ENCODE measurements at regions not wholly inside any gene's neighbourhood (a gene's known extent, or its start where the extent isn't known, plus 50 kb on each side); places are given as distances from the start of the nearest gene placed in this dataset.

DNA sequence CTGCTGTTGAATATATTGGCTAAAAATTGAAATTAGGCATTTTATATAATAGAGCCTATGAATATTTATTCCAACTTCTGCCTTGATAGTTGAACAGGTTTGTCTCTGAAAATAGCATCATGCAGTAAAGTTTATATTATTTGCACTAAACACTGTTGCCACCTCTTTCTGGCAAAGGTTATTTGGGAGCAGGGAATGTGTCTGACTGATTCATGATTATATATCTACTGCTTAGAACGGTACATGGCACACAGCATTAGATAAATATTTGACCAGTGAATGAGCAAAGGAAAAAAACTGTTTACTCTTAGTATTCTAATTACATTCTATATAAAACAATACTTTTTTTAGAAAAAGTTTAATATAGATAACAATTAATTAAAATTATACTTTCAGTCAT is 123.1 kb upstream of the MGAT4C start:
- Histone ChIP-seq H3K27me3 (ENCODE audit: control insufficient read depth in 2 of 2, insufficient read depth in 2 of 2, low read length in 2 of 2) (no peaks in the 10 kb centered on the region), H4K20me1 (ENCODE audit: insufficient read depth, low read length) (no peaks in the 10 kb centered on the region), H3K4me3 (replicated peaks in 1 of 3; ENCODE audit: low read depth in 2 of 3, low read length in 3 of 3) (no peak overlapping the region), H3K9ac (ENCODE audit: insufficient read depth, low read length, poor library complexity, severe bottlenecking) (no peak overlapping the region), H3K9me3 (replicated peaks in 1 of 2; ENCODE audit: control insufficient read depth in 1 of 2, insufficient read depth in 1 of 2, low read length in 2 of 2) (peaks cover 7 to 9% of the 10 kb centered on the region in 2 donors), H3K79me2 (ENCODE audit: insufficient read depth, low read length) (no peaks in the 10 kb centered on the region), H3K4me2 (replicated peaks; ENCODE audit: extremely low read depth, low read length, poor library complexity, severe bottlenecking) (no peak overlapping the region), H3K4me1 (ENCODE audit: control insufficient read depth in 1 of 2, insufficient read depth in 2 of 2, low read length in 2 of 2) (no peaks in the 10 kb centered on the region), H2AFZ (ENCODE audit: insufficient read depth, low read depth, low read length, poor library complexity, severe bottlenecking) (no peak overlapping the region), H3K36me3 (replicated peaks in 1 of 2; ENCODE audit: control insufficient read depth in 1 of 2, insufficient read depth in 2 of 2, low read length in 2 of 2) (no peaks in the 10 kb centered on the region), H3K27ac (ENCODE audit: low read depth in 1 of 2, low read length in 2 of 2) (no peak overlapping the region)
- Mint-ChIP-seq H3K9me3 (peaks cover 2 to 10% (median 6%) of the 10 kb centered on the region in 7 donors), H3K36me3 (no peaks in the 10 kb centered on the region), H3K4me1 (no peaks in the 10 kb centered on the region), H3K27ac (no peak overlapping the region), H3K4me3 (no peak overlapping the region), H3K27me3 (ENCODE audit: low read depth in 3 of 3) (no peaks in the 10 kb centered on the region)
- TF ChIP-seq, protein P1, sequence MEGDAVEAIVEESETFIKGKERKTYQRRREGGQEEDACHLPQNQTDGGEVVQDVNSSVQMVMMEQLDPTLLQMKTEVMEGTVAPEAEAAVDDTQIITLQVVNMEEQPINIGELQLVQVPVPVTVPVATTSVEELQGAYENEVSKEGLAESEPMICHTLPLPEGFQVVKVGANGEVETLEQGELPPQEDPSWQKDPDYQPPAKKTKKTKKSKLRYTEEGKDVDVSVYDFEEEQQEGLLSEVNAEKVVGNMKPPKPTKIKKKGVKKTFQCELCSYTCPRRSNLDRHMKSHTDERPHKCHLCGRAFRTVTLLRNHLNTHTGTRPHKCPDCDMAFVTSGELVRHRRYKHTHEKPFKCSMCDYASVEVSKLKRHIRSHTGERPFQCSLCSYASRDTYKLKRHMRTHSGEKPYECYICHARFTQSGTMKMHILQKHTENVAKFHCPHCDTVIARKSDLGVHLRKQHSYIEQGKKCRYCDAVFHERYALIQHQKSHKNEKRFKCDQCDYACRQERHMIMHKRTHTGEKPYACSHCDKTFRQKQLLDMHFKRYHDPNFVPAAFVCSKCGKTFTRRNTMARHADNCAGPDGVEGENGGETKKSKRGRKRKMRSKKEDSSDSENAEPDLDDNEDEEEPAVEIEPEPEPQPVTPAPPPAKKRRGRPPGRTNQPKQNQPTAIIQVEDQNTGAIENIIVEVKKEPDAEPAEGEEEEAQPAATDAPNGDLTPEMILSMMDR (IDR thresholded peaks at IDR 0.05) = no peak
- WGBS (ENCODE audit: insufficient coverage) = no CpG with 5 or more reads among the region's 1 CpG
- no peak for DNase-seq
- intact Hi-C loops (cut with micrococcal nuclease) = no loop called here

DNA sequence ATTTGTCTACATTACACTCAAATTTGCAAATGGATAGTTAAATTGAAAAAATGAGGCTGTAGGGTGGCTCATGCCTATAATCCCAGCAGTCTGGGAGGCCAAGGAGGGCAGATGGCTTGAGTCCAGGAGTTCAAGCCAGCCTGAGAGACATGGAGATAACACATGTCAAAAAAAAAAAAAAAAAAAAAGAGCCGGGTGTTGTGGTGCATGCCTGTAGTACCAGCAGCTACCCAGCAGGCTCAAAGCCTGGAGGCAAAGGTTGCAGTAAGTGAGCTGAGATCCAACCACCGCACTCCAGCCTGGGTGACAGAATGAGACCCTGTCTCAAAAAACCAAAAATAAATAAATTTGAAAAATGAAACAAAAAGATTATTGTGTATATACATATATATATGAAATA is 119.9 kb upstream of the MGAT4C start:
- no peaks in the 10 kb centered on the region for H3K4me1 Mint-ChIP-seq
- H3K36me3 Mint-ChIP-seq = no peaks in the 10 kb centered on the region
- H3K27me3 Mint-ChIP-seq (ENCODE audit: low read depth in 3 of 3) = no peaks in the 10 kb centered on the region
- no peak overlapping the region for H3K27ac ChIP-seq (ENCODE audit: low read depth in 1 of 2, low read length in 2 of 2)
- H3K9me3 Mint-ChIP-seq = peaks cover 0 to 2% (median 0%) of the 10 kb centered on the region in 7 donors
- no peak overlapping the region for H2AFZ ChIP-seq (ENCODE audit: insufficient read depth, low read depth, low read length, poor library complexity, severe bottlenecking)
- H3K9me3 ChIP-seq (replicated peaks in 1 of 2; ENCODE audit: control insufficient read depth in 1 of 2, insufficient read depth in 1 of 2, low read length in 2 of 2) = no peaks in the 10 kb centered on the region
- H3K4me3 Mint-ChIP-seq = no peak overlapping the region
- no peaks in the 10 kb centered on the region for H3K27me3 ChIP-seq (ENCODE audit: control insufficient read depth in 2 of 2, insufficient read depth in 2 of 2, low read length in 2 of 2)
- no peak overlapping the region for H3K4me3 ChIP-seq (replicated peaks in 1 of 3; ENCODE audit: low read depth in 2 of 3, low read length in 3 of 3)
- no peaks in the 10 kb centered on the region for H3K4me1 ChIP-seq (ENCODE audit: control insufficient read depth in 1 of 2, insufficient read depth in 2 of 2, low read length in 2 of 2)
- H3K4me2 ChIP-seq (replicated peaks; ENCODE audit: extremely low read depth, low read length, poor library complexity, severe bottlenecking) = no peak overlapping the region
- no peaks in the 10 kb centered on the region for H3K79me2 ChIP-seq (ENCODE audit: insufficient read depth, low read length)
- H3K27ac Mint-ChIP-seq = no peak overlapping the region
- TF ChIP-seq, protein P1 (IDR thresholded peaks at IDR 0.05) = no peak
- intact Hi-C loops (cut with micrococcal nuclease) = no loop called here
- no peak for DNase-seq
- no peaks in the 10 kb centered on the region for H3K36me3 ChIP-seq (replicated peaks in 1 of 2; ENCODE audit: control insufficient read depth in 1 of 2, insufficient read depth in 2 of 2, low read length in 2 of 2)
- WGBS (ENCODE audit: insufficient coverage) = no CpG with 5 or more reads among the region's 2 CpGs
- H3K9ac ChIP-seq (ENCODE audit: insufficient read depth, low read length, poor library complexity, severe bottlenecking) = no peak overlapping the region
- no peaks in the 10 kb centered on the region for H4K20me1 ChIP-seq (ENCODE audit: insufficient read depth, low read length)

All from CD14-positive monocyte (primary cell).